ENCODE measurements at regions not wholly inside any gene's neighbourhood (a gene's known extent, or its start where the extent isn't known, plus 50 kb on each side); places are given as distances from the start of the nearest gene placed in this dataset.

GRCh38 chr10:65360497-65360896 is 1565.3 kb upstream of the LRRTM3 start:
- TF ChIP-seq ZNF274 (IDR thresholded peaks at IDR 0.05; ENCODE audit: low read depth, low read length) (no peak), YY1 (IDR thresholded peaks at IDR 0.05; ENCODE audit: insufficient read depth, insufficient read length) (no peak), SUZ12 (IDR thresholded peaks at IDR 0.05; ENCODE audit: extremely low read depth, insufficient read depth, insufficient read length) (no peak)

Data from NT2/D1 (cell line).